LNCaP clone FGC (cell line): ENCODE measurements at regions not wholly inside any gene's neighbourhood (a gene's known extent, or its start where the extent isn't known, plus 50 kb on each side); places are given as distances from the start of the nearest gene placed in this dataset.

Experiments
- DNase-seq: peaks from one replicate; pipeline ENCODE4 v3.0.0-alpha.2; 2011; ENCODE audit warnings: low read depth
- H3K4me3 ChIP-seq: 2 replicates; pipeline ENCODE4 v1.5.1; 2011; ENCODE audit warnings: mild to moderate bottlenecking, low read depth, low read length, control low read depth
- TF ChIP-seq, protein P1 (sequence below): IDR thresholded peaks from 2 replicates; pipeline ENCODE4 v1.5.1; 2012; ENCODE audit warnings: mild to moderate bottlenecking; ENCODE audit not compliant: control insufficient read depth, insufficient read depth; ENCODE audit errors: extremely low read depth

DNA sequence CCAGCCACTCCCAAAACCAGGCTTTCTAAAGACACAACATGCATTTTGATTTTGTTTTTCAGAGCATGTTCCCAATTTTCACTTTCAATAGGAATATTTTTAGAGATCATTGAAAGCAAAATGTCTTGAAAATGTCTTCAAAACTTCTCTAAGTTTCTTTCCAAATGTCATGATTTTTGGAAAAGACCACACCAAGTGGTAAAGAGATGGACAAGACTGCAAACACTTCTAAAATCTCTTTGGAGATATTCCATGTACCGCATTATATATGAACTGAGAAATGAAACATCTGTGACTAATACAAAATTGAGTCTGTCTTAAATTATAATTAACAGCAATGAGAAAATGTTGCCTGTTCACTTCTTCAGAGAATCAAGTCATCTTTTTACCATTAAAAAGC is 418.0 kb upstream of the PKN2 start:
- no peak overlapping the region for H3K4me3 ChIP-seq
- DNase-seq, result no peak
- TF ChIP-seq, protein P1, sequence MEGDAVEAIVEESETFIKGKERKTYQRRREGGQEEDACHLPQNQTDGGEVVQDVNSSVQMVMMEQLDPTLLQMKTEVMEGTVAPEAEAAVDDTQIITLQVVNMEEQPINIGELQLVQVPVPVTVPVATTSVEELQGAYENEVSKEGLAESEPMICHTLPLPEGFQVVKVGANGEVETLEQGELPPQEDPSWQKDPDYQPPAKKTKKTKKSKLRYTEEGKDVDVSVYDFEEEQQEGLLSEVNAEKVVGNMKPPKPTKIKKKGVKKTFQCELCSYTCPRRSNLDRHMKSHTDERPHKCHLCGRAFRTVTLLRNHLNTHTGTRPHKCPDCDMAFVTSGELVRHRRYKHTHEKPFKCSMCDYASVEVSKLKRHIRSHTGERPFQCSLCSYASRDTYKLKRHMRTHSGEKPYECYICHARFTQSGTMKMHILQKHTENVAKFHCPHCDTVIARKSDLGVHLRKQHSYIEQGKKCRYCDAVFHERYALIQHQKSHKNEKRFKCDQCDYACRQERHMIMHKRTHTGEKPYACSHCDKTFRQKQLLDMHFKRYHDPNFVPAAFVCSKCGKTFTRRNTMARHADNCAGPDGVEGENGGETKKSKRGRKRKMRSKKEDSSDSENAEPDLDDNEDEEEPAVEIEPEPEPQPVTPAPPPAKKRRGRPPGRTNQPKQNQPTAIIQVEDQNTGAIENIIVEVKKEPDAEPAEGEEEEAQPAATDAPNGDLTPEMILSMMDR, result no peak

DNA sequence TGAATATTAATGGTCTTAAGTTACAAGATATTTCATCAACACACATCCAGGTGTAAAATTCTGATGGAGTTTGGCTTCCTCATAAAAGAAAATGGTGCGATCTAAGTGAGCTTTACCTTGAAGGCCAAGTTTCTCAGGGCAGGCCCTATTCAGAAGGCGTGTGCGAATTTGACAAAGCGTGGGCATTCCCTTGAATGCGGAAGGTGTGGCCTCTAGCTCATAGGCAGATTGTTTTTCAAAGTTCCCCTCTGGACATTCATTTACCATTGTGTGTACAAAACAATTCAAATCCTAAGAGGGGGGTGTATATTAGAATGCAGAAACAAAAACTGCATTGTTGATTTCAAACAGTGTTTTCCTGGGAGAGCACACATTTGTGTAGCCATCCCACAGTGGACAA is 411.9 kb upstream of the PKN2 start:
- no peak overlapping the region for H3K4me3 ChIP-seq
- TF ChIP-seq, protein P1, result no peak
- no peak for DNase-seq

DNA sequence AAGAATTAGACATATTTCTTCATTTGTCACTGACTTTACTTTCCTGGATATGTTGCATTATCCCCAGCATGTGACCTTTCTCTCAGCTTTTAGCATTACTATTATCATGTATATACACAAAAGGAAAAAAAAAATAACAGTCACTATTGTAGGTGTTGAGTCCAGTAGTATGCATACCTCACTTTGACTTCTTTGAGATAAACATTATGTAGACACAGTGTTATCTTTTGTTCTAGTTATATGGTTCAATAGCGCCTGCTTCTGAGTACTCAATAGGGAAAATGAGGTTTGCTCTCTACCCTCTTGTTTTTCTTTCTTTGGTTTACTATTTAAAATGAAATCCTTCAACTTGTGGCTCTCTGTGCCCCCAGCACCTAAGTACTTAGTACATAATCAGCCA is 409.6 kb upstream of the PKN2 start:
- no peak overlapping the region for H3K4me3 ChIP-seq
- DNase-seq, result no peak
- TF ChIP-seq, protein P1, result no peak

DNA sequence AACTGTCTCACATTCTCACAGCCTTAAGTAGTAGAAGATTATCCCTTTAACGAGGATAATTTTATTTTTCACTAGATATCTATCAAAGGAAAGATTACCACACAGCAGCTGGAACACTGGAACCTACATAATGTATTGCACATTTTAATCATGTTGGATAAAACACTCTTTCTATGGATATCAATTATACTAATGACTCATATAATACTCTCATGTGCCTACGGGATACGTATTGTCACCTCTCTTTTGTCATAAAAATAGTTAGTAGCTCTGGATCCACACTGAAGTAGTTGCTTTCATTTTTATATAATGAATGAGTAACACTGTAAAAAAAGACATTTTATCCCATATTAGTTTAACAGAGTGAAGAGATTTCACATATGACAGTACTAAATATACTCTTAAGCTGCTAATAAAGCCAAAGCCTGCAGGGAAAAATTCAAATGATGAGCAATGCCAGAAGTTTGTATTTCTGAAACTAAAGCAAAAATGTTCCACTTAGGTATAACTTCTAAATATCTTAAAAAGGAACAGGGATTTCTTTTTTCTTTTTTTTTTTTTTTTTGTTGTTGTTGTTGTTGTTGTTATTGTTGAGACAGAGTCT is 408.7 kb upstream of the PKN2 start:
- no peak for DNase-seq
- TF ChIP-seq, protein P1, result no peak
- no peak overlapping the region for H3K4me3 ChIP-seq

DNA sequence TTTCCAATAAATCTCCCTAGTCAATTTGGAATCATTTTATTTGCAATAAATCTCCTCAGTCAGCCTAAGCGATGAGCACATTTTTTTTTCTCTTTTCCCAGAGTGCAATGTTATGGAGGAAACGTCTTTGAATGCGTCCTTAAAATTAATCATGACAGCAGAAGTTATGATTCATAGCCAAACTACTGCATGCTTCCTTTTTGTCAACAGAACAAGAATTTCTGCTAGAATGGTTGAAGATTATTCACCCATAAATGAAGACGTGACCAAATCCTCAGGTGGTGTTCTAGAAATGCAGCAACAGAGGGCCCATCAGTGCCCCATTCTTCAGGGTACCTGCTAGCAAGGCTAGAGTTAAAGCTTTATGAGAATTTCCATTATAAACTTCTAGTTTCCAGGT is 407.9 kb upstream of the PKN2 start:
- no peak overlapping the region for H3K4me3 ChIP-seq
- TF ChIP-seq, protein P1, result no peak
- DNase-seq, result no peak

DNA sequence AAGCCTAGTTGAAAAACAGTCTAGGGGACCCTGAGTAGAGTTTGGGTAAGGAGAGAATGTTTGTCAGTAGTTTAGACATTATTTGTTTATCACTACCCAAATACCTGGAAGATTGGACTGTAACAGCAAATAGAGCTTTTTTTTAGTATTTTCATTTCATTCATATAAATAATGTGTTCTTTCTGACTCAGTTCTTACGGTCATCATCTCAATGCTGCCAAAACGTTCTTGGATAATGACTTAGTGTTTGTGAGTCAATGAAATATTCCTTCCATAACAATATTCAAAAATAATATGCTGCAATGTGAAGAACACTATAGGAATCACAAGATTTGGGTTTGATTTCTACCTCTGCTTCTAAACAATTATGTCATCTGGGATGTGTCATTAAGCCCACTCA is 400.0 kb upstream of the PKN2 start:
- no peak for DNase-seq
- TF ChIP-seq, protein P1, result no peak
- H3K4me3 ChIP-seq, result no peak overlapping the region

DNA sequence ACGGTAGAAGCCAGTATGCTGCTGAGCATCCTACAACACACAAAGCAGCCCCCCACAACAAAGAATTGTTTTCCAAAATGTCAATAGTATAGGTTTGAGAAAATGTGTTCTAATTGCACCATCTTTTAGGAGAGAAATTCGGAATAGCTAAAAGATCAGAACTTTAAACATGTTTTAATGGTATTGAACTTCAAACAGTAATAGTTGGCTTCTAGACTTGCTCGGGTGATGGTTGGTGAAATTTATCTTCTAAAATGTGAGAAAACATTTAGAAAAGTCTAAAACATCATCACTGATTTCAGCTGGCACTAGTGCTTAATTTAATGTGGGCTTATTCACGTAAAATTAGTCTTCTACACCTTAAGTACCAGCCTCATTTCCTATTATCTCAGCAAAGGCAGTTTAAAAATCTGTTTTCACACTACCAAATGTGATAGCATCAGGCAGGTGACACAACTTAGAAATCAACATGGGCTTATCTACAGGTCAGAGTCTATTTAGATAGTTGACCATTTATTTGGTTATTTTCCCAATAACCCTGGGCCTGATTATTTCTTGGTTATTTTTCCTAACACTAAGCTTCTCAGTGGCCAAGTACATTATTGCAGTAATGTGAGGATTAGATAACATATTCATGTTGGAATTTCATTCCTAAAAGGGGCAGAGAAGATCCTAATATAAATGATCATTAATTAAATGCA is 399.3 kb upstream of the PKN2 start:
- no peak overlapping the region for H3K4me3 ChIP-seq
- TF ChIP-seq, protein P1, result no peak
- no peak for DNase-seq
